Neural progenitor cell (in vitro differentiated cells): ENCODE measurements at regions not wholly inside any gene's neighbourhood (a gene's known extent, or its start where the extent isn't known, plus 50 kb on each side); places are given as distances from the start of the nearest gene placed in this dataset.

ENCODE experiments used
- EZH2phosphoT487 ChIP-seq: fragments of 200-600 bp; sonication (generic); IDR thresholded peaks from 2 replicates; pipeline ENCODE4 v1.6.1; 2017; ENCODE audit warnings: antibody characterized with exemption
- TF ChIP-seq, protein P1 (sequence below): fragments of 200-600 bp; sonication (generic); IDR thresholded peaks from 2 replicates; pipeline ENCODE4 v1.5.1; 2017; ENCODE audit warnings: antibody characterized with exemption, mild to moderate bottlenecking

DNA sequence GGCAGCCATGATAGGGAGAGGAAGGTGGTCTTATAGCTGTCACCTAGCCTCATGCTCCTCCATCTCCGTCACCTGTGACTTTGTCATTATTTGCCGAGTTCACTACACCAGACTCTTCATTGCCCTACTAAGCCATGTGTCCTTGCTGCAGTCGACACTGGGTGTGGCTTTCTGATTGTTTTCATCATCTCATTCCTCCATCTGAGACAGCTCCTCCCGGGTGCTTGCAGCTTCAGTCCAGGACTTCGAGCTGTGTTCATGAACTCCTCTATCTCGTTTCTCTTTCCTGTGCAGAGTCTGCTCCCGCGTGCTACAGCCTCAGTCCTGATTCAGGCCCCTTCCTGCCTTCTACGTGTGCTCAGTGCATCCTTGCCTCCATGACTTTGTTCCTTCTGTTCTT is 295.1 kb upstream of the TNP1 start:
- TF ChIP-seq, protein P1, sequence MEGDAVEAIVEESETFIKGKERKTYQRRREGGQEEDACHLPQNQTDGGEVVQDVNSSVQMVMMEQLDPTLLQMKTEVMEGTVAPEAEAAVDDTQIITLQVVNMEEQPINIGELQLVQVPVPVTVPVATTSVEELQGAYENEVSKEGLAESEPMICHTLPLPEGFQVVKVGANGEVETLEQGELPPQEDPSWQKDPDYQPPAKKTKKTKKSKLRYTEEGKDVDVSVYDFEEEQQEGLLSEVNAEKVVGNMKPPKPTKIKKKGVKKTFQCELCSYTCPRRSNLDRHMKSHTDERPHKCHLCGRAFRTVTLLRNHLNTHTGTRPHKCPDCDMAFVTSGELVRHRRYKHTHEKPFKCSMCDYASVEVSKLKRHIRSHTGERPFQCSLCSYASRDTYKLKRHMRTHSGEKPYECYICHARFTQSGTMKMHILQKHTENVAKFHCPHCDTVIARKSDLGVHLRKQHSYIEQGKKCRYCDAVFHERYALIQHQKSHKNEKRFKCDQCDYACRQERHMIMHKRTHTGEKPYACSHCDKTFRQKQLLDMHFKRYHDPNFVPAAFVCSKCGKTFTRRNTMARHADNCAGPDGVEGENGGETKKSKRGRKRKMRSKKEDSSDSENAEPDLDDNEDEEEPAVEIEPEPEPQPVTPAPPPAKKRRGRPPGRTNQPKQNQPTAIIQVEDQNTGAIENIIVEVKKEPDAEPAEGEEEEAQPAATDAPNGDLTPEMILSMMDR = no peak
- no peak for TF ChIP-seq EZH2phosphoT487
